NCI-H510A treated with DMSO at 0.1 percent for 48 hours (cell line): ENCODE measurements at regions not wholly inside any gene's neighbourhood (a gene's known extent, or its start where the extent isn't known, plus 50 kb on each side); places are given as distances from the start of the nearest gene placed in this dataset.
A peak's percentile ranks its signal among the peaks of the same experiment; 100 is the strongest.
"Not testable (repeated sequence)": the region's sequence is repeated elsewhere in the genome, so short reads cannot be mapped to it uniquely, and the experiment has no call there.

ENCODE experiments used
- DNase-seq: peaks from one replicate; lab custom pipeline; 2025; lab: John Stamatoyannopoulos, UW

DNA sequence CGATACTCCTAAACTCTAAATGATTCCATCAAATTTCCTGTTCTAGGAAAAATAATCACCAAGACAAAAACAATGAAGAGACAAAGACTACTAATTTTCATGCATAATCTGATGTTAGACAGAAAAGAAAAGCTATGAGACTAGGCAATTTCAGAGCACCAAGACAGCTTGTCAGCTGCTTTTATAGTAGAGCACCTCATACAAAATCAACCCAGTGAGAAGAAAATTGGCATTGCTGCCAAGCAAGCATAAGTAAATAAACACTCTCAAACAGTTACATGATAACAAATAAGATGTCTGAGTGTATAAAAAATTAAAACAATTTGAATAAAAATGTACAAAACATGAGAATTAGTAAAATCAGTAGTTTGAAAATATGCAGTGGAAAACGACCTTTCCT, 1544.6 kb downstream of the C4orf33 start:
- no peak for DNase-seq

DNA sequence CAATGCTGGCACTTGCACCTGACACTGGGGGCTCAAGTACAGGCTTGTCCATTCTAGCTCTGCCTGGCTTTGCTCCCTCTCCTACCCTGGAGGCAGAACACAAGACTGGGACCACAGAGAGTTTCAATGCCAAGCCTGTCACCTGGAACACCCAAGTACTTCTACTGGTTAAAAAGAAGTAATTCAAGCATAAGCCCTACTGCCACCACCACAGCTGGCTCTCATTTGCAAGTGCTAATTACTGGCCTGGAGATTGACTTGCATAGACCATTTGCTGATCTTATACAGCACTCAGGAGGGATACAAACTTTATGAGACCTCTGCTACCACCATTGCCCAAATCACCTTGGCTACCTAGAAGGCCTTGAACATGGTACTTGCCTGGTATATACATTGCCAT, 1550.9 kb downstream of the C4orf33 start:
- DNase-seq = no peak

- no peak for DNase-seq
Observed at GRCh38 chr4:130648570-130648969, 1552.6 kb downstream of the C4orf33 start.

- no peak for DNase-seq
Observed at GRCh38 chr4:130653842-130654241, 1557.9 kb downstream of the C4orf33 start.

DNA sequence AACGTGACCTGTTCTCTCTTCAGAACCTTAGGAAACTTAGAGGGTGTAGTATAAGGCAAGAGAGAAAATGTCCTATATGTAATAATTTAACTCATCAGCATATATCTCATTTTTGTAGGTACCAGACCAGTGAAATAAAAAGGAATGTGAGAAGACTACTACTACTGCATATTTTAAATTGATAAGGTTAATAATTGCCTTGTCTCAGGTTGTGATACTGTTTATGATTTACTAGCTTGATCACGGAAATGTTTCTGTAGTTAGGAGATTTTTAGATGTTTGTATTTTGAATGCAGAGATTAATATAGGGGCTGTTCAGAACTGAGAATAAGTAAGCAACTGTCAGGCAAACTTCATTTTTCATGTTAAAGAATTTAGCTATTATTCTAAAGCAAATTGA, 1563.4 kb downstream of the C4orf33 start:
- DNase-seq = no peak

DNA sequence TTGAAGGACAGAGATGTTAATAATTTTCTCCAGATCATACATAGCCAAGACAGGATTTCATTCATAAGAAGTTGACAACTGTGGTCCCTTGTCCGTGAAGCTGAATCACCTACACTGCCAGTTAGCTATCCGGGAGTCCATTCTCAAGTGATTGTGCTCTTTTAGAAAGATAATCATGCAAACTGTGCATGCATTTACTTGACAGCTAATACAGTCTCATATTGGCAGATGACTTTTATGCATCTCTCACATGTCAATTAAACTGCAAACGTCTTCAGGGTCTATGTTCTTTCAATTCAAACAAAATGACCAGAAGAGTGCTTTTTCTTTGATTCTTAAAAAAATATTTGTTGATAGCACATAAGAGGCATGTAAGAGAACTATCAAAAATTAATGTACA, 1572.9 kb downstream of the C4orf33 start:
- no peak for DNase-seq

GRCh38 chr4:130675266-130675665, 1579.3 kb downstream of the C4orf33 start:
- DNase-seq = no peak

DNA sequence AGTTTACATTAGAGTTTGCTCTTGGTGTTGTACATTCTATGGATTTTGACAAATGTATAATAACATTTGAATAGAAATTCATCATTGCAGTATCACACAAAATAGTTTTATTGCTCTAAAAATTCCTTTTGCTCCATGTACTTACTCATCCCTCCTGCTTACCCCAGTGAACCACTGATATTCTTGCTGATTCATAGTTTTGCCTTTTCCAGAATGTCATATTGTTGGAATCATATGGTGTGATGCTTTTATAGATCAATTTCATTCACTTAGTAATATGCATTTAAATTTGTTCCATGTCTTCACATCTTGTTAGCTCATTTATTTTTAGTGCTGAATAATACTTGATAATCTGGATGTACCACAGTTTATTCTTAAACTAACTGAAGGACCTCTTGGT, 1593.2 kb downstream of the C4orf33 start:
- DNase-seq = no peak

GRCh38 chr4:130698251-130698650, 1602.3 kb downstream of the C4orf33 start:
- no peak for DNase-seq

DNA sequence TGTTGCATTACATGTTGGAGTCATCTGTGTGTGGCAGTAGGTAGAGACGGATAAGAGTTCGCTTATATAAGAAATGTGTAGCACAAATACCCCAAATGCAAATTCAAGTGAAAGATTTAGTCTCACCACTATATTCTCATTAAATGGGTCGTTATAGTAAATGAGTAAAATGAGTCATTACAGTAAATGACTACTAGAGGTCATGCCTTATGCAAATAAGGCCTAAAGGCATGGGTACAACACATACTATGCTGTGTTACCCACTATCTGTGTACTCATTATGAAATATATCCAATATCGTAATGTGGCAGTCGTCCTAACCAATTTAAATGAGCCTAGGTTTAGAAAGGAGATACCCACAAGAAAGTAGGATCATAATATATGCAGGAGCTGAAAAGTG, 1603.1 kb downstream of the C4orf33 start:
- DNase-seq = no peak

DNA sequence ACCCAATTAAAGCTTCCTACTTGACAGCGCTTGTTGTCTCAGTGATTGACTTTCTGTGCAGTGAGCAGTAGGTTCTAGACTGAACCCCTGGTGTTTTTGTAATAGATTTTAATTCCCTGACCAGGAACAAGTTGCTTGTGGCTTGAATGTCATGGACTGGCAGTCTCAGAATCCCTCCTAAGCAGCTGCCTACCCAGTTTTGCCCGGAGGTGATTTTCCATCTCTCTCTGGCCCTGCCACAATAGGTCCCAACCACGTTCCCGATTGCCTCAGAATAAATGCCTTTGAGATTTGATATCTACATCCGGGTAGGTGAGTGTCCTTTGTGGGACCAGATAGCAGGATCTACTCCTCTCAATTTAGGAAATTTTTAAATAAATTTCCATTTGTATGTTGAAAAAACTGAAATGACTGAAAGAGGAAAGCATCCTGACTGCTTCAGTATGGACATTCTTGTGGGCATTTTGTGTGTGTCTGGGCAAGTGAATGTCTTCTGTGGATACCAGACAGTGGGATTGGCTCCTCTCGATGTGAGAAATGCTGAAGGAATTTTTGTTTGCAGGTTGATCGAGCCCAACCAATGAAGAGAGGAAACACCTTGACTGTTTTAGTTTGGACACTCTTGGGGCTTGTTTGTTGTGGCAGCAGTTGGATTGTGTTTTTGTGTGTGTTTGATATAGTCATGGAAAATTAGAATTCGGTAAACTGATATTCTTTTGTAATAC, 1607.4 kb downstream of the C4orf33 start:
- no peak for DNase-seq

DNA sequence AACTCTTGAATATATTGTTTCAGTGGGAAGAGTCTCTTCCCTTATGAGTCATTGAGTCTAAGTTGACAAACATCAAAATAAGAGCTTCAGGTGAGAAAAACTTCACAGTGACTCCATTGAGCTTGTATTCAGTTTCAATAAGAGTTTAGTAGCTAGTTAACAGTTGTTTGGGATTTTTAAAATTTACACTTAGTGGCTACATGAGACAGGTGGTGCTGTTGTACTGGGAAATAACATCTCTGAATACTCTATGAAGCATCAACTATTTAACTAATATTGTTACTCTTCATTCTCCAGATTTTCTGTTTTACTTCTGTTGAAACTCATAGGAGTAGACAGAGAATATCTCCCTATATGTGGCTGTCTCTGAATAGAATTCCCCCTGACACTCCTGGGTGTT, 1609.1 kb downstream of the C4orf33 start:
- DNase-seq = no peak

- DNase-seq = no peak
Observed at GRCh38 chr4:130712038-130712437, 1616.1 kb downstream of the C4orf33 start.

GRCh38 chr4:130714006-130714405, 1618.1 kb downstream of the C4orf33 start:
- DNase-seq = no peak

- DNase-seq = no peak
Observed at GRCh38 chr4:130722361-130722760, 1626.4 kb downstream of the C4orf33 start.

DNA sequence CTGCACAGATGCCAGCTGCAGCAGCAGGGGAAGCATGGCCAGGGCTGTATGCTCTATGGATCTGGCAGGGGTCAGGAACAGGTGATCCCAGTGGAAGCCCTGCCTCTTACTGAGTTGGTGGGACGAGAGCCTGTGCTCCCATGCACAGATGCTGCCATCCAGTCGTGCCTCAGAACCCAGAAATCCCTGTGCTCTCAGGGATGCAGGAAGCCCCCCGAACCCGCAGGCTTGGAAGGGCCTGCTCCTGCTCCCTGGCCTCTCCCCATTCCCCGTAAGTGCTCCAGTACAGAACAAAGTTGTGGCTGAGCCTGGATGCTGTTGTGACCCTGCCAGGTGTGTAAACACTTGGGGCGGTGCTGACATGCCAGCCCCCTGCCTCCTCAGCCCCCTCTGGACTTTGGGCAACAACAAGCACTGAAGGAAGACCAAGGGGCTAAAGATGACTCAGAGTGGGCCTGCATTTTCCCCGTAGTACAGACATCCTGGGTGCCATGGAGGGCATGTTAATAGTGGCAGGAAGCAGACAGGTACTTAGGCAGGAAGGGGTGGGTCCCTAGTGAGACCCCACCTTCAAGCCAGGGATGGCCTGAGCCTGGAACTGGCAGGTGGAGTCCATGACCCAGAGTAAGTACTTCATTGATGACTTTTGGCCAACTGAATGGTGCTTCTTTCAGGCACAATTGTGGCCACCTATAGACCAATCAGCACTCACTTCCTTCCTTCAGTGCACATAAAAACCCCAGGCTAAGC, 1640.7 kb downstream of the C4orf33 start:
- DNase-seq = no peak

DNA sequence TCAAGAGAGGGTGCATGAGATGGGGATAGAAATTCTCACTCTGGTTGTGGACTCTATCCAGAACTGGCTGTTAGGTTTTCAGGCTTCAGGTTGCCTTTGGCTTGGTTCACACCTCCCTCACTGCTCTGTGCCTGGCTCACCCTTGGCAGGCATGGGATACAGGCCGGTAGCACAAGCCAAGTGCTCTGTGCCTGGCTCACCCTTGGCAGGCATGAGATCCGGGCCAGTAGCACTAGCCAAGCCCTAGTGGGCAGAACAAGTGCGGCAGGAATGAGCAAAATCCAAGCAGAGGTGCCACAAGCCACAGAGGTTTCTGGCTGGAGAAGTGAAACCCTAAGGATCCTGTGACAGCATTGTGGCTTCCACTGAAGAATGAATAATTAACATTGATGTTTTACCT, 1642.3 kb downstream of the C4orf33 start:
- DNase-seq = no peak

DNA sequence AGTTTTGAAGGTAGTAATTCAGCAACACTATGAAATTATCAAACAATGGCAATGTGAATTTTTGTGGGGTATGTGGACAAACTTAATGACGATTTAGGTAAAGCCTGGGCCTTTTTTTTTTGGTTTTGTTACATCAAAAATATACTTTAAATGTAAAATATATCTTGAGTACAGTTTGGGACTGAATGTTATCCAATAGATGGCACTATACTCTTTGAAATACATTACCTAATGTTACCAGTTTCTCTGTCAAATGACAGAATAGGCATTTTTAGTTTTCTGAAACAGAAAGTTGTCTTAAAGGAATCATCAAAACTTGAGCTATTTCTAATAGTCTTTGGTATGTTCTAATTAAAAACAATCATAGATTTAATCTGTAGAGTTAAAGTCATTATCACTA, 1651.9 kb downstream of the C4orf33 start:
- DNase-seq = peak; percentile 0

GRCh38 chr4:130753926-130754325, 1658.0 kb downstream of the C4orf33 start:
- DNase-seq = no peak

DNA sequence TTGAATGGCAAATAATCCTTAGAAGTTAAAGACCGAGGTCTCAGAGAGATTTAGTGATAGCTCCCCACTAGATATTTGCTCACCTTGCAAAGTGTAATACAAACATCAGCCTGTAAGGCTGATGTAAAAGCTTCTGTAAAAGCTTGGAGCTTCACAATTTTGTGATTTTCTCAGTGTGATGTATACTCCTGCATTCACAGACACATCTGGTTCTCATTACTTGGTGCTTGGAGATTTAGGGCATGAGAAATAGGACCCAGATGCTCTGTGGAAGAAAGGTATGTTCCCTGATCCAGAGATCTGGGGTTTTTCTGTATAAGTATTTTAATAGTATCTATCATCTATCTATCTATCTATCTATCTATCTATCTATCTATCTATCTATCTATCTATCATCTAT, 1664.3 kb downstream of the C4orf33 start:
- no peak for DNase-seq

DNA sequence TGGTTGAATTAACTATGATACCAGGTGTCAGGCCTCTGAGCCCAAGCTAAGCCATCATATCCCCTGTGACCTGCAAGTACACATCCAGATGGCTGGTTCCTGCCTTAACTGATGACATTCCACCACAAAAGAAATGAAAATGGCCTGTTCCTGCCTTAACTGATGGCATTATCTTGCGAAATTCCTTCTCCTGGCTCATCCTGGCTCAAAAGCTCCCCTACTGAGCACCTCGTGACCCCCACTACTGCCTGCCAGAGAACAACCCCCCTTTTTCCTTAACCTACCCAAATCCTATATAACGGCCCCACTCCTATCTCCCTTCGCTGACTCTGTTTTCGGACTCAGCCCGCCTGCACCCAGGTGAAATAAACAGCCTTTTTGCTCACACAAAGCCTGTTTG, 1671.4 kb downstream of the C4orf33 start:
- not testable (repeated sequence) for DNase-seq

- DNase-seq = not testable (repeated sequence)
Observed at GRCh38 chr4:130772966-130773365, 1677.0 kb downstream of the C4orf33 start.

GRCh38 chr4:130808492-130808891, 1712.5 kb downstream of the C4orf33 start:
- peak; percentile 0 for DNase-seq
